ENCODE measurements at regions not wholly inside any gene's neighbourhood (a gene's known extent, or its start where the extent isn't known, plus 50 kb on each side); places are given as distances from the start of the nearest gene placed in this dataset.

GRCh38 chr15:31584195-31584594, 257.6 kb downstream of the KLF13 start:
- TF ChIP-seq CTCF (conservative IDR thresholded peaks at IDR 0.05): no peak
- no peak for TF ChIP-seq ZFX (IDR thresholded peaks at IDR 0.05)

Measured in C4-2B (cell line).